ENCODE measurements at regions not wholly inside any gene's neighbourhood (a gene's known extent, or its start where the extent isn't known, plus 50 kb on each side); places are given as distances from the start of the nearest gene placed in this dataset.

GRCh38 chr12:24535334-24536069 lies 413.4 kb downstream of the BCAT1 start:
- H4K20me1 ChIP-seq (ENCODE audit: control insufficient read depth, extremely low read depth, insufficient read depth, low read length) = no peaks in the 10 kb centered on the region
- FAIRE-seq (no peak), DNase-seq (ENCODE audit: low read depth, low spot score) (no peak)
- H3K9me1 ChIP-seq (ENCODE audit: control insufficient read depth, extremely low read depth, insufficient read depth, low read length) = no peaks in the 10 kb centered on the region
- H3K27ac ChIP-seq (ENCODE audit: control insufficient read depth, insufficient read depth, low read length) = no peak overlapping the region
- dilution Hi-C loops (cut with MboI; ENCODE audit: extremely low pct_ligation_motif_present, low sequenced_read_pairs) = no loop called here
- H3K9me3 ChIP-seq (ENCODE audit: control insufficient read depth, low read depth, low read length) = no peaks in the 10 kb centered on the region
- H2AFZ ChIP-seq (ENCODE audit: control insufficient read depth, low read length) = no peak overlapping the region
- H3K4me2 ChIP-seq (ENCODE audit: control insufficient read depth, extremely low read depth, insufficient read depth, low read depth, low read length) = no peak overlapping the region
- TF ChIP-seq CTCF (optimal IDR thresholded peaks at IDR 0.05 in 1 of 3, IDR thresholded peaks at IDR 0.05 in 1 of 3, conservative IDR thresholded peaks at IDR 0.05 in 1 of 3; ENCODE audit: extremely low read depth in 1 of 3, insufficient read depth in 2 of 3, low read length in 3 of 3) (no peak), EZH2 (IDR thresholded peaks at IDR 0.05; ENCODE audit: low read length) (no peak)
- no peaks in the 10 kb centered on the region for H3K27me3 ChIP-seq (ENCODE audit: control insufficient read depth, extremely low read depth, insufficient read depth, low read length)
- H3K79me2 ChIP-seq (ENCODE audit: control insufficient read depth, insufficient read depth, low read length) = no peaks in the 10 kb centered on the region
- H3K9ac ChIP-seq (ENCODE audit: control insufficient read depth, extremely low read depth, insufficient read depth, low read length) = no peak overlapping the region
- no peaks in the 10 kb centered on the region for H3K4me1 ChIP-seq (ENCODE audit: control insufficient read depth, extremely low read depth, insufficient read depth, low read length)
- no peak overlapping the region for H3K4me3 ChIP-seq (ENCODE audit: control insufficient read depth in 2 of 3, extremely low read depth in 1 of 3, insufficient read depth in 2 of 3, low read depth in 1 of 3, low read length in 3 of 3)
- H3K36me3 ChIP-seq (ENCODE audit: control insufficient read depth in 2 of 2, extremely low read depth in 1 of 2, insufficient read depth in 2 of 2, low read length in 2 of 2) = no peaks in the 10 kb centered on the region

GRCh38 chr12:24534622-24535021 lies 414.3 kb downstream of the BCAT1 start:
- Histone ChIP-seq H3K79me2 (ENCODE audit: control insufficient read depth, insufficient read depth, low read length) (no peaks in the 10 kb centered on the region), H2AFZ (ENCODE audit: control insufficient read depth, low read length) (no peak overlapping the region), H3K4me1 (ENCODE audit: control insufficient read depth, extremely low read depth, insufficient read depth, low read length) (no peaks in the 10 kb centered on the region), H3K36me3 (ENCODE audit: control insufficient read depth in 2 of 2, extremely low read depth in 1 of 2, insufficient read depth in 2 of 2, low read length in 2 of 2) (no peaks in the 10 kb centered on the region), H3K27ac (ENCODE audit: control insufficient read depth, insufficient read depth, low read length) (no peak overlapping the region), H3K4me3 (ENCODE audit: control insufficient read depth in 2 of 3, extremely low read depth in 1 of 3, insufficient read depth in 2 of 3, low read depth in 1 of 3, low read length in 3 of 3) (no peak overlapping the region), H3K27me3 (ENCODE audit: control insufficient read depth, extremely low read depth, insufficient read depth, low read length) (no peaks in the 10 kb centered on the region), H3K9ac (ENCODE audit: control insufficient read depth, extremely low read depth, insufficient read depth, low read length) (no peak overlapping the region), H3K4me2 (ENCODE audit: control insufficient read depth, extremely low read depth, insufficient read depth, low read depth, low read length) (no peak overlapping the region), H3K9me1 (ENCODE audit: control insufficient read depth, extremely low read depth, insufficient read depth, low read length) (no peaks in the 10 kb centered on the region), H4K20me1 (ENCODE audit: control insufficient read depth, extremely low read depth, insufficient read depth, low read length) (no peaks in the 10 kb centered on the region), H3K9me3 (ENCODE audit: control insufficient read depth, low read depth, low read length) (no peaks in the 10 kb centered on the region)
- no peak for FAIRE-seq
- dilution Hi-C loops (cut with MboI; ENCODE audit: extremely low pct_ligation_motif_present, low sequenced_read_pairs) = no loop called here
- no peak for TF ChIP-seq CTCF (optimal IDR thresholded peaks at IDR 0.05 in 1 of 3, IDR thresholded peaks at IDR 0.05 in 1 of 3, conservative IDR thresholded peaks at IDR 0.05 in 1 of 3; ENCODE audit: extremely low read depth in 1 of 3, insufficient read depth in 2 of 3, low read length in 3 of 3)
- TF ChIP-seq EZH2 (IDR thresholded peaks at IDR 0.05; ENCODE audit: low read length) = no peak
- no peak for DNase-seq (ENCODE audit: low read depth, low spot score)

All from keratinocyte (primary cell).